CD4-positive, alpha-beta T cell treated with Interferon alpha-2 for 1 hour (primary cell): ENCODE measurements at regions not wholly inside any gene's neighbourhood (a gene's known extent, or its start where the extent isn't known, plus 50 kb on each side); places are given as distances from the start of the nearest gene placed in this dataset.
"Not testable (repeated sequence)": the region's sequence is repeated elsewhere in the genome, so short reads cannot be mapped to it uniquely, and the experiment has no call there.

ENCODE experiments used
- DNase-seq, 2 donors: peaks; one replicate each; pipeline ENCODE4 v3.0.0-alpha.2; 2020 to 2022

GRCh38 chr2:87360927-87361326, 339.3 kb upstream of the PLGLB1 start:
- not testable (repeated sequence) for DNase-seq

DNA sequence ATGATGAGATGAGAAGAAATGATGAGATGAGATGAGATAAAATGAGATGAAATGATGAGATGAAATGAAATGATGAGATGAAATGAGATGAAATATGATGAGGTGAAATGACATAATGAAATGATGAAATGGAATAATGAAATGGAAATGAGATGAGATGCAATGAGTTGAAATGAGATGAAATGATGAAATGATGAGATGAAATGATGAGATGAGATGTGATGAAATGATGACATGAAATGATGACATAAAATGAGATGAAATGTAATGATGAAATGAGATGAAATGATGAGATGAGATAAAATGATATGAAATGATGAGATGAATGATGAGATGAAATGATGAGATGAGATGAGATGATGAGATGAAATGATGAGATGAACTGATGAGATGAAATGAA, 340.2 kb upstream of the PLGLB1 start:
- not testable (repeated sequence) for DNase-seq

- DNase-seq = not testable (repeated sequence)
Observed at GRCh38 chr2:87364379-87364778, 342.7 kb upstream of the PLGLB1 start.

GRCh38 chr2:87365038-87365437, 343.4 kb upstream of the PLGLB1 start:
- DNase-seq = not testable (repeated sequence)

DNA sequence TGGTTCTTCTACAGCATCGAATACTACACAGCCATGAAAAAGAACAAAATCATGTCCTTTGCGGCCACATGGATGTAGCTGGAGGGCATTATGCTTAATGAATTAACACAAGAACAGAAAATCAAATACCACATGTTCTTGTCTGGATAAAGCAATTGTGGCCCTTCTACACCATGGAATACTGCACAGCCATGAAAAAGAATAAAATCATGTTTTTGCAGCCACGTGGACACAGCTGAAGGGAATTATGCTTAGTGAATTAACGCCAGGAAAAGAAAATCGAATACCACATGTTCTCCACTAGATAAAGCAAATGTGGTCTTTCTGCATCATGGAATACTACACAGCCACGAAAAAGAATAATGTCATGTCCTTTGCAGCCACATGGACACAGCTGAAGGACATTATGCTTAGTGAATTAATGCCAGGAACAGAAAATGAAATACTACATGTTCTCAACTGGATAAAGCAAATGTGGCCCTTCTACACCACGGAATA, 361.8 kb upstream of the PLGLB2 start:
- DNase-seq = not testable (repeated sequence)

- DNase-seq = not testable (repeated sequence)
Observed at GRCh38 chr2:87395784-87396183, 352.1 kb upstream of the PLGLB2 start.

DNA sequence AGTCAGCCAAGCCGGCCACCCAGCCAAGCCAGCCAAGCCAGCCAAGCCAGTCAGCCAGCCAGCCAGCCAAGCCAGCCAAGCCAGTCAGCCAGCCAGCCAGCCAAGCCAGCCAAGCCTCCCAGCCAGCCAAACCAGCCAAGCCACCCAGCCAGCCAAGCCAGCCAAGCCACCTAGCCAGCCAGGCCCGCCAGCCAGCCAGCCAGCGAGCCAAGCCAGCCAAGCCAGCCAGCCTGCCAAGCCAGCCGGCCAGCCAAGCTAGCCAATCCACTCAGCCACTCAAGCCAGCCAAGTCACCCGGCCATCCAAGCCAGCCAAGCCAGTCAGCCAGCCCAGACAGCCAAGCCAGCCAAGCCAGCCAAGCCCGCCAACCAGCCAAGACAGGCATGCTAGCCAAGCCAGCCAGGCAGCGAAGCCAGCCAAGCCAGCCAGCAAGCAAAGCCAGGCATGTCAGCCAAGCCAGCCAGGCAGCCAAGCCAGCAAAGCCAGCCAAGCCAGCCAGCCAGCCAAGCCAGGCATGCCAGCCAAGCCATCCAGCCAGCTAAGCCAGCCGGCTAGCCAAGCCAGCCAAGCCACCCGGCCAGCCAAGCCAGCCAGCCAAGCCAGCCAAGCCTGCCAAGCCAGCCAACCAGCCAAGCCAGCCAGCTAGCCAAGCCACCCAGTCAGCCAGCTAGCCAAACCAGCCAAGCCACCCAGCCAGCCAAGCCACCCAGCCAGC, 351.2 kb upstream of the PLGLB2 start:
- not testable (repeated sequence) for DNase-seq

DNA sequence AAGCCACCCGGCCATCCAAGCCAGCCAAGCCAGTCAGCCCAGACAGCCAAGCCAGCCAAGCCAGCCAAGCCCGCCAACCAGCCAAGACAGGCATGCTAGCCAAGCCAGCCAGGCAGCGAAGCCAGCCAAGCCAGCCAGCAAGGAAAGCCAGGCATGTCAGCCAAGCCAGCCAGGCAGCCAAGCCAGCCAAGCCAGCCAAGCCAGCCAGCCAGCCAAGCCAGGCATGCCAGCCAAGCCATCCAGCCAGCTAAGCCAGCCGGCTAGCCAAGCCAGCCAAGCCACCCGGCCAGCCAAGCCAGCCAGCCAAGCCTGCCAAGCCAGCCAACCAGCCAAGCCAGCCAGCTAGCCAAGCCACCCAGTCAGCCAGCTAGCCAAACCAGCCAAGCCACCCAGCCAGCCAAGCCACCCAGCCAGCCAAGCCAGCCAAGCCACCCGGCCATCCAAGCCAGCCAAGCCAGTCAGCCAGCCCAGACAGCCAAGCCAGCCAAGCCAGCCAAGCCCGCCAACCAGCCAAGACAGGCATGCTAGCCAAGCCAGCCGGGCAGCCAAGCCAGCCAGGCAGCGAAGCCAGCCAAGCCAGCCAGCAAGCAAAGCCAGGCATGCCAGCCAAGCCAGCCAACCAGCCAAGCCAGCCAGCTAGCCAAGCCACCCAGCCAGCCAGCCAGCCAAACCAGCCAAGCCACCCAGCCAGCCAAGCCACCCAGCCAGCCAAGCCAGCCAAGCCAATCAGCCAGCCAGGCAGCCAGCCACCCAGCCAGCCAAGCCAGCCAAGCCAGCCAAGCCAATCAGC, 350.4 kb upstream of the PLGLB2 start:
- not testable (repeated sequence) for DNase-seq

DNA sequence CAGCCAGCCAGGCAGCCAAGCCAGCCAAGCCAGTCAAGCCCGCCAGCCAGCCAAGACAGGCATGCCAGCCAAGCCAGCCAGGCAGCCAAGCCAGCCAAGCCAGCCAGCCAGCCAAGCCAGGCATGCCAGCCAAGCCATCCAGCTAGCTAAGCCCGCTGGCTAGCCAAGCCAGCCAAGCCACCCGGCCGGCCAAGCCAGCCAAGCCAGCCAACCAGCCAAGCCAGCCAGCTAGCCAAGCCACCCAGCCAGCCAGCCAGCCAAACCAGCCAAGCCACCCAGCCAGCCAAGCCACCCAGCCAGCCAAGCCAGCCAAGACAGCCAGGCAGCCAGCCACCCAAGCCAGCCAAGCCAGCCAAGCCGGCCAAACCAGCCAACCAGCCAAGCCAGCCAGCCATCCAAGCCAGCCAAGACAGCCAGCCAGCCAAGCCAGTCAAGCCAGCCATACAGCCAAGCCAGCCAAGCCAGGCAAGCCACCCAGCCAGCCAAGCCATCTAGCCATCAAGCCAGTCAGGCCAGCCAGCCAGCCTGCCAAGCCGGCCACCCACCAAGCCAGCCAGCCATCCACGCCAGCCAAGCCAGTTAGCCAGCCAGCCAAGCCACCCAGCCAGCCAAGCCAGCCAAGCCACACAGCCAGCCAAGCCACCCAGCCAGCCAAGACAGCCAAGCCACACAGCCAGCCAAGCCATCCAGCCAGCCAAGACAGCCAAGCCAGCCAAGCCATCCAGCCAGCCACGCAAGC, 349.2 kb upstream of the PLGLB2 start:
- not testable (repeated sequence) for DNase-seq

DNA sequence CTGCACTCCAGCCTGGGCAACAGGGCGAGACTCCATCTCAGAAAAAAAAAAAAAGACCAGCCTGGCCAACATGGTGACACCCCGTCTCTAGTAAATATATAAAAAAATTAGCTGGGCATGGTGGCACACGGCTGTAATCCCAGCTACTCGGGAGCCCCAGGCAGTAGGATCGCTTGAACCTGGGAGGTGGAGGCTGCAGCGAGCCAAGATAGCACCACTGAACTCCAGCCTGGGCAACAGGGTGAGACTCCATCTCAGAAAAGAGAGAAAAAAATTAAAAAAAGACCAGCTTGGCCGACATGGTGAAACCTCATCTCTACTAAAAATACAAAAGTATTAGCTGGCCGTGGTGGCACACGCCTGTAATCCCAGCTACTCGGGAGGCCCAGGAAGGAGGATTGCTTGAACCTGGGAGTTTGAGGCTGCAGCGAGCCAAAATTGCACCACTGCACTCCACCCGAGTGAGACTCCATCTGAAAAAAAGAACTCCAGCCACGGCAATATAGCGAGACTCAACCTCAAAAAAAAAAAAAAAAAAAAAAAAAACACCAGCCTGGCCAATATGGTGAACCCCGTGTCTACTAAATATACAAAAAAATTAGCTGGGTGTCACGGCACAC, 346.1 kb upstream of the PLGLB2 start:
- DNase-seq = no peak

DNA sequence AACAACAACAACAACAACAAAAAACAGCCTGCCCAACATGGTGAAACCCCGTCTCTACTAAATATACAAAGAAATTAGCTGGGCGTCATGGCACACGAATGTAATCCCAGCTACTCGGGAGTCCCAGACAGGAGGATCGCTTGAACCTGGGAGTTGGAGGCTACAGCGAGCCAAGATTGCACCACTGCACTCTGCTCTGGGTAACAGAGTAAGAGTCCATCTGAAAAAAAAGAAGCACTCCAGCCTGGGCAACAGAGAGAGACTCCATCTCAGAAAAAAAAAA, 344.1 kb upstream of the PLGLB2 start:
- no peak for DNase-seq

- not testable (repeated sequence) for DNase-seq
Observed at GRCh38 chr2:87404411-87405255, 343.3 kb upstream of the PLGLB2 start.

DNA sequence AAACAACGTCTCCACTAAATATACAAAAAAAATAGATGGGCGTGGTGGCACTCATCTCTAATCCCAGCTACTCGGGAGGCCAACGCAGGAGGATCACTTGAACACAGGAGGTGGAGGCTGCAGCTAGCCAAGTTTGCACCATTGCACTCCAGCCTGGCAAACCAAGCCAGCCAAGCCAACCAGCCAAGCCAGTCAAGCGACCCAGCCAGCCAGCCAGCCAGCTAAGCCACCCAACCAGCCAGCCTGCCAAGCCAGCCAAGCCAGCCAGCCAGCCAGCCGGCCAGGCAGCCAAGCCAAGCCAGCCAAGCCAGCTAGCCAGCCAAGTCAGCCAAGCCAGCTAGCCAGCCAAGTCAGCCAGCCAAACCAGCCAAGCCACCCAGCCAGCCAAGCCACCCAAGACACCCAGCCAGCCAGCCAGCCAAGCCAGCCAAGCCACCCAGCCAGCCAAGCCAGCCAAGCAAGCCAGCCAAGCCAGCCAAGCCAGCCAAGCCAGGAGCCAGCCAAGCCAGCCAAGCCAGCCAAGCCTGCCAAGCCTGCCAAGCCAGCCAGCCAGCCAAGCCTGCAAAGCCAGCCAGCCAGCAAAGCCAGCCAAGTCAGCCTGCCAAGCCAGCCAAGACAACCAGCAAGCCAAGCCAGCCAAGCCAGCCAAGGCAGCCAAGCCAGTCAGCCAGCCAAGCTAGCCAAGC, 342.2 kb upstream of the PLGLB2 start:
- not testable (repeated sequence) for DNase-seq

- DNase-seq = not testable (repeated sequence)
Observed at GRCh38 chr2:87406406-87407175, 341.3 kb upstream of the PLGLB2 start.

GRCh38 chr2:87409601-87410000, 338.3 kb upstream of the PLGLB2 start:
- not testable (repeated sequence) for DNase-seq

GRCh38 chr2:87410371-87410770, 337.5 kb upstream of the PLGLB2 start:
- DNase-seq = not testable (repeated sequence)

DNA sequence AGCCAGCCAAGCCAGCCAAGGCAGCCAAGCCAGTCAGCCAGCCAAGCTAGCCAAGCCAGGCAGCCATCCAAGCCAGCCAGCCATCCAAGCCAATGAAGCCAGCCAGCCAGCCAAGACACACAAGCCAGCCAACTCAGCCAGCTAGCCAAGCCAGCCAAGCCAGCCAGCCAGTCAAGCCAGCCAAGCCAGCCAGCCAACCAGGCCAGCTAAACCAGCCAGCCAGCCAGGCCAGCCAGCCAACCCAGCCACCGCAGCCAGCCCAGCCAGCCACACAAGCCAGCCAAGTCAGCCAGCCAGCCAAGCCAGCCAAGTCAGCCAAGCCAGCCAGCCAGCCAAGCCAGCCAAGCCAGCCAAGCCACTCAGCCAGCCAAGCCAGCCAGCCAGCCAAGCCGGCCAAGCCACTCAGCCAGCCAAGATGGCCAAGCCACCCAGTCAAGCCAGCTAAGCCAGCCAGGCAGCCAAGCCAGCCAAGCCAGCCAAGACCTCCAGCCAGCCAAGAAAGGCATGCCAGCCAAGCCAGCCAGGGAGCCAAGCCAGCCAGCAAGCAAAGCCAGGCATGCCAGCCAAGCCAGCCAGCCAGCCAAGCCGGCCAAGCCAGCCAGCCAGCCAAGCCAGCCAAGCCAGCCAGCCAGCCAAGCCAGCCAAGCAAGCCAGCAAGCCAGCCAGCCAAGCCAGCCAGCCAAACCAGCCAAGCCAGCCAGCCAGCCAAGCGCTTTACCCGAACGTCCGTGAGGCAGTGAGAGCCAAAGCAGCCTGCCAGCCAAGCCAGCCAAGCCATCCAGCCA, 335.7 kb upstream of the PLGLB2 start:
- DNase-seq = not testable (repeated sequence)

DNA sequence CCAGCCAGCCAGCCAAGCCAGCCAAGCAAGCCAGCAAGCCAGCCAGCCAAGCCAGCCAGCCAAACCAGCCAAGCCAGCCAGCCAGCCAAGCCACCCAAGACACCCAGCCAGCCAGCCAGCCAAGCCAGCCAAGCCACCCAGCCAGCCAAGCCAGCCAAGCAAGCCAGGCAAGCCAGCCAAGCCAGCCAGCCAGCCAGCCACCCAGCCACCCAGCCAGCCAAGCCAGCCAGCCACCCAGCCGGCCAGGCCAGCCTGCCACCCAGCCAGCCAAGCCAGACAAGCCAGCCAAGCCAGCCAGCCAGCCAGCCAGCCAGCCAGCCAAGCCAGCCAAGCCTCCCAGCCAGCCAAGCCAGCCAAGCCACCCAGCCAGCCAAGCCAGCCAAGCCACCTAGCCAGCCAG, 333.6 kb upstream of the PLGLB2 start:
- DNase-seq = not testable (repeated sequence)

DNA sequence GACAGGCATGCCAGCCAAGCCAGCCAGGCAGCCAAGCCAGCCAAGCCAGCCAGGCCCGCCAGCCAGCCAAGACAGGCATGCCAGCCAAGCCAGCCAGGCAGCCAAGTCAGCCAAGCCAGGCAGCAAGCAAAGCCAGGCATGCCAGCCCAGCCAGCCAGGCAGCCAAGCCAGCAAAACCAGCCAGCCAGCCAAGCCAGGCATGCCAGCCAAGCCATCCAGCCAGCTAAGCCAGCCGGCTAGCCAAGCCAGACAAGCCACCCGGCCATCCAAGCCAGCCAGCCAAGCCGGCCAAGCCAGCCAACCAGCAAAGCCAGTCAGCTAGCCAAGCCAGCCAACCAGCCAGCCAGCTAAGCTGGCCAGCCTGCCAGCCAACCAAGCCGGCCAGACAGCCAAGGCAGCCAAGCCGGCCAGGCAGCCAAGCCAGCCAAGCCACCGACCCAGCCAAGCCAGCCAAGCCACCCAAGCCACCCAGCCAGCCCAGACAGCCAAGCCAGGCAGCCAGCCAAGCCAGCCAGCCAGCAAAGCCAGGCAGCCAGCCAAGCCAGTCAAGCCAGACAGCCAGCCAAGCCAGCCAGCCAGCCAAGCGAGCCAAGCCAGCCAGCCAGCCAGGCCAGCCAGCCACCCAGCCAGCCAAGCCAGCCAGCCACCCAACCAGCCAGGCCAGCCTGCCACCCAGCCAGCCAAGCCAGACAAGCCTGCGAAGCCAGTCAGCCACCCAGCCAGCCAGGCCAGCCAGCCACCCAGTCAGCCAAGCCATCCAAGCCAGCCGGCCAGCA, 332.9 kb upstream of the PLGLB2 start:
- DNase-seq = not testable (repeated sequence)
